HL-60 (cell line): ENCODE measurements at regions not wholly inside any gene's neighbourhood (a gene's known extent, or its start where the extent isn't known, plus 50 kb on each side); places are given as distances from the start of the nearest gene placed in this dataset.
"Not testable (repeated sequence)": the region's sequence is repeated elsewhere in the genome, so short reads cannot be mapped to it uniquely, and the experiment has no call there.

Experiments used
- CTCF ChIP-seq: IDR thresholded peaks from one replicate; pipeline ENCODE4 v1.5.1; 2011; ENCODE audit warnings: low read length, control low read depth, inconsistent platforms; ENCODE audit not compliant: insufficient read depth
- GABPA ChIP-seq: IDR thresholded peaks from 2 replicates; pipeline ENCODE4 v1.6.1; 2012; ENCODE audit warnings: low read depth
- POLR2AphosphoS5 ChIP-seq: IDR thresholded peaks from 2 replicates; pipeline ENCODE4 v1.6.1; 2012; ENCODE audit warnings: low read depth
- REST ChIP-seq: IDR thresholded peaks from 2 replicates; pipeline ENCODE4 v1.6.1; 2012; ENCODE audit warnings: low read depth; ENCODE audit not compliant: insufficient replicate concordance
- SPI1 ChIP-seq: IDR thresholded peaks from 2 replicates; pipeline ENCODE4 v1.6.1; 2012; ENCODE audit warnings: low read depth, mild to moderate bottlenecking, borderline replicate concordance

GRCh38 chr16:46386110-46386771 is 234.9 kb downstream of the SHCBP1 start:
- TF ChIP-seq CTCF, REST, SPI1, POLR2AphosphoS5, GABPA: not testable (repeated sequence)
